Mesenchymal stem cell (in vitro differentiated cells and primary cell): ENCODE measurements at regions not wholly inside any gene's neighbourhood (a gene's known extent, or its start where the extent isn't known, plus 50 kb on each side); places are given as distances from the start of the nearest gene placed in this dataset.

Experiments
- DNase-seq: peaks from one replicate; pipeline ENCODE4 v3.0.0-alpha.2; 2013
- H2AFZ ChIP-seq: one replicate; pipeline ENCODE4 v1.6.1; 2013; ENCODE audit warnings: low read depth, mild to moderate bottlenecking, control low read depth, inconsistent platforms, low read length, moderate library complexity
- H2AK5ac ChIP-seq: 2 replicates; pipeline ENCODE4 v1.6.1; 2013; ENCODE audit warnings: low read length, moderate library complexity, mild to moderate bottlenecking, inconsistent platforms; ENCODE audit not compliant: severe bottlenecking
- H2BK120ac ChIP-seq: one replicate; pipeline ENCODE4 v1.6.1; 2013; ENCODE audit warnings: low read depth, mild to moderate bottlenecking, inconsistent platforms, low read length, moderate library complexity
- H2BK12ac ChIP-seq, 2 experiments: one replicate each; pipeline ENCODE4 v1.6.1; 2013; ENCODE audit warnings: inconsistent platforms in 2 of 2, low read length in 2 of 2, mild to moderate bottlenecking in 2 of 2, moderate library complexity in 2 of 2, control low read depth in 1 of 2
- H2BK15ac ChIP-seq: one replicate; pipeline ENCODE4 v1.6.1; 2013; ENCODE audit warnings: mild to moderate bottlenecking, low read depth, inconsistent platforms; ENCODE audit not compliant: poor library complexity, severe bottlenecking
- H2BK5ac ChIP-seq: 2 replicates; pipeline ENCODE4 v1.6.1; 2013; ENCODE audit warnings: low read depth, mild to moderate bottlenecking, low read length, control low read depth, inconsistent platforms; ENCODE audit not compliant: poor library complexity, severe bottlenecking
- H3K14ac ChIP-seq, 2 experiments: one replicate each; pipeline ENCODE4 v1.6.1; 2013; ENCODE audit warnings: inconsistent platforms in 2 of 2, low read length in 2 of 2, control low read depth in 1 of 2, mild to moderate bottlenecking in 1 of 2, moderate library complexity in 1 of 2
- H3K18ac ChIP-seq, 2 experiments: one replicate each; pipeline ENCODE4 v1.6.1; 2013; ENCODE audit warnings: inconsistent platforms in 2 of 2, low read length in 2 of 2, control low read depth in 1 of 2, low read depth in 1 of 2, mild to moderate bottlenecking in 1 of 2
- H3K23ac ChIP-seq, 2 experiments: one replicate each; pipeline ENCODE4 v1.6.1; 2013; ENCODE audit warnings: inconsistent platforms in 2 of 2, low read length in 2 of 2, mild to moderate bottlenecking in 2 of 2, moderate library complexity in 2 of 2, control low read depth in 1 of 2
- H3K27ac ChIP-seq: 2 replicates; pipeline ENCODE4 v1.5.1; 2013; ENCODE audit warnings: mild to moderate bottlenecking, moderate library complexity, low read length, control low read depth, inconsistent platforms; ENCODE audit not compliant: poor library complexity, severe bottlenecking
- H3K27me3 ChIP-seq, 2 experiments: 2 replicates each; pipeline versions ENCODE4 v1.6.1 to v1.7.0; 2013; ENCODE audit warnings: low read length in 2 of 2, mild to moderate bottlenecking in 2 of 2, moderate library complexity in 2 of 2, control low read depth in 1 of 2, inconsistent platforms in 1 of 2; ENCODE audit not compliant: control insufficient read depth in 1 of 2, insufficient read depth in 1 of 2
- H3K36me3 ChIP-seq, 2 experiments: 2 replicates each; pipeline versions ENCODE4 v1.6.1 to v1.7.0; 2013; ENCODE audit warnings: low read length in 2 of 2, control low read depth in 1 of 2, inconsistent platforms in 1 of 2, low read depth in 1 of 2, mild to moderate bottlenecking in 1 of 2; ENCODE audit not compliant: insufficient read depth in 2 of 2, control insufficient read depth in 1 of 2
- H3K4ac ChIP-seq, 2 experiments: one replicate each; pipeline ENCODE4 v1.6.1; 2013; ENCODE audit warnings: inconsistent platforms in 2 of 2, low read length in 2 of 2, mild to moderate bottlenecking in 2 of 2, moderate library complexity in 2 of 2, control low read depth in 1 of 2, low read depth in 1 of 2
- H3K4me1 ChIP-seq: 2 replicates; pipeline ENCODE4 v1.6.1; 2013; ENCODE audit warnings: low read depth, low read length, control low read depth; ENCODE audit not compliant: control insufficient read depth, insufficient read depth
- H3K4me2 ChIP-seq: 2 replicates; pipeline ENCODE4 v1.6.1; 2013; ENCODE audit warnings: low read length, mild to moderate bottlenecking, inconsistent platforms; ENCODE audit not compliant: poor library complexity, severe bottlenecking
- H3K4me3 ChIP-seq, 2 experiments: 2 replicates each; pipeline versions ENCODE4 v1.5.1 to v1.7.0; 2013; ENCODE audit warnings: low read length in 2 of 2, mild to moderate bottlenecking in 2 of 2, control low read depth in 1 of 2, low read depth in 1 of 2; ENCODE audit not compliant: insufficient read depth in 1 of 2
- H3K79me1 ChIP-seq: replicated peaks from 2 replicates; pipeline ENCODE4 v1.6.1; 2013; ENCODE audit warnings: mild to moderate bottlenecking, control low read depth, low read length, inconsistent platforms; ENCODE audit not compliant: poor library complexity, severe bottlenecking
- H3K9ac ChIP-seq: 2 replicates; pipeline ENCODE4 v1.7.0; 2013; ENCODE audit warnings: mild to moderate bottlenecking, low read length, moderate library complexity
- H3K9me3 ChIP-seq: 2 replicates; pipeline ENCODE4 v1.7.0; 2013; ENCODE audit warnings: mild to moderate bottlenecking, low read length; ENCODE audit not compliant: control insufficient read depth
- H4K8ac ChIP-seq: one replicate; pipeline ENCODE4 v1.6.1; 2013; ENCODE audit warnings: inconsistent platforms, mild to moderate bottlenecking, low read length, moderate library complexity
- H4K91ac ChIP-seq: one replicate; pipeline ENCODE4 v1.6.1; 2013; ENCODE audit warnings: mild to moderate bottlenecking, low read length, inconsistent platforms
- WGBS: methylation state at CpG from one replicate; pipeline ENCODE4 v1.1.7; 2013; ENCODE audit warnings: mixed read lengths; 5-methylcytosine and 5-hydroxymethylcytosine counted together

GRCh38 chr17:79162012-79162963 lies 87.7 kb downstream of the ENGASE start:
- Histone ChIP-seq H2AFZ (no peak overlapping the region), H2BK5ac (no peak overlapping the region), H2BK12ac (no peak overlapping the region), H3K27me3 (peaks cover 7 to 92% of the 10 kb centered on the region in 2 experiments), H2AK5ac (no peak overlapping the region), H3K79me1 (no peaks in the 10 kb centered on the region), H2BK120ac (no peak overlapping the region), H3K36me3 (no peaks in the 10 kb centered on the region), H3K4ac (no peak overlapping the region), H3K27ac (no peak overlapping the region), H3K18ac (no peak overlapping the region), H3K14ac (no peak overlapping the region), H3K4me1 (peaks cover 2% of the 10 kb centered on the region), H2BK15ac (no peak overlapping the region), H4K8ac (no peak overlapping the region), H3K9ac (no peak overlapping the region), H3K4me3 (no peak overlapping the region), H3K23ac (no peak overlapping the region), H3K9me3 (no peaks in the 10 kb centered on the region), H3K4me2 (no peak overlapping the region), H4K91ac (no peak overlapping the region)
- 89% methylated on average over 25 of the region's 26 CpGs for WGBS
- no peak for DNase-seq

- Histone ChIP-seq H2BK15ac (no peak overlapping the region), H3K23ac (no peak overlapping the region), H3K9me3 (no peaks in the 10 kb centered on the region), H2BK12ac (no peak overlapping the region), H3K36me3 (no peaks in the 10 kb centered on the region), H3K79me1 (no peaks in the 10 kb centered on the region), H3K14ac (no peak overlapping the region), H3K27ac (no peak overlapping the region), H3K4me3 (no peak overlapping the region), H3K4me1 (peaks cover 2% of the 10 kb centered on the region), H2BK5ac (no peak overlapping the region), H3K9ac (no peak overlapping the region), H4K8ac (no peak overlapping the region), H2AK5ac (no peak overlapping the region), H3K4me2 (no peak overlapping the region), H2BK120ac (no peak overlapping the region), H4K91ac (no peak overlapping the region), H2AFZ (peak overlapping the region; percentile 31), H3K4ac (no peak overlapping the region), H3K18ac (no peak overlapping the region), H3K27me3 (peaks cover 7 to 88% of the 10 kb centered on the region in 2 experiments)
- DNase-seq, result no peak
- 58% methylated on average over 11 of the region's 14 CpGs for WGBS
These were observed 86.5 kb downstream of the ENGASE start for GRCh38 chr17:79160980-79161636.

- no peak overlapping the region for H2BK15ac ChIP-seq
- H3K4me3 ChIP-seq, result no peak overlapping the region
- H3K4me2 ChIP-seq, result no peak overlapping the region
- H3K23ac ChIP-seq, result no peak overlapping the region
- H2BK120ac ChIP-seq, result no peak overlapping the region
- H4K91ac ChIP-seq, result no peak overlapping the region
- no peak for DNase-seq
- H2BK12ac ChIP-seq, result no peak overlapping the region
- peaks cover 7 to 85% of the 10 kb centered on the region in 2 experiments for H3K27me3 ChIP-seq
- no peak overlapping the region for H3K27ac ChIP-seq
- no peak overlapping the region for H3K9ac ChIP-seq
- H2AFZ ChIP-seq, result no peak overlapping the region
- H3K79me1 ChIP-seq, result no peaks in the 10 kb centered on the region
- H4K8ac ChIP-seq, result no peak overlapping the region
- 78% methylated on average over 13 of the region's 13 CpGs for WGBS
- no peaks in the 10 kb centered on the region for H3K9me3 ChIP-seq
- H3K4me1 ChIP-seq, result peaks cover 2% of the 10 kb centered on the region
- no peak overlapping the region for H3K4ac ChIP-seq
- no peaks in the 10 kb centered on the region for H3K36me3 ChIP-seq
- H2AK5ac ChIP-seq, result no peak overlapping the region
- no peak overlapping the region for H3K18ac ChIP-seq
- no peak overlapping the region for H3K14ac ChIP-seq
- no peak overlapping the region for H2BK5ac ChIP-seq
These were observed 85.3 kb downstream of the ENGASE start for GRCh38 chr17:79159926-79160325.

GRCh38 chr17:79159471-79159870 lies 84.8 kb downstream of the ENGASE start:
- Histone ChIP-seq H3K9me3 (no peaks in the 10 kb centered on the region), H3K4me2 (no peak overlapping the region), H2BK15ac (no peak overlapping the region), H2BK5ac (no peak overlapping the region), H3K9ac (no peak overlapping the region), H3K18ac (no peak overlapping the region), H3K23ac (no peak overlapping the region), H2AK5ac (no peak overlapping the region), H3K79me1 (no peaks in the 10 kb centered on the region), H3K4me3 (no peak overlapping the region), H2BK120ac (no peak overlapping the region), H4K8ac (no peak overlapping the region), H3K27ac (no peak overlapping the region), H3K4me1 (peaks cover 2% of the 10 kb centered on the region), H2BK12ac (no peak overlapping the region), H3K36me3 (no peaks in the 10 kb centered on the region), H3K14ac (no peak overlapping the region), H4K91ac (no peak overlapping the region), H3K4ac (no peak overlapping the region), H3K27me3 (peaks cover 7 to 83% of the 10 kb centered on the region in 2 experiments), H2AFZ (no peak overlapping the region)
- no peak for DNase-seq
- WGBS, result 81% methylated on average over 6 of the region's 6 CpGs
